GM19238 (cell line): ENCODE measurements at regions not wholly inside any gene's neighbourhood (a gene's known extent, or its start where the extent isn't known, plus 50 kb on each side); places are given as distances from the start of the nearest gene placed in this dataset.
"Not testable (repeated sequence)": the region's sequence is repeated elsewhere in the genome, so short reads cannot be mapped to it uniquely, and the experiment has no call there.

Source experiments
- DNase-seq: peaks from one replicate; pipeline ENCODE4 v3.0.0; 2011; ENCODE audit warnings: low spot score; ENCODE audit not compliant: insufficient read length

- DNase-seq = no peak
Measured at GRCh38 chr13:78087966-78088678, 169.5 kb upstream of the EDNRB start.

GRCh38 chr13:78085434-78086225, 167.0 kb upstream of the EDNRB start:
- DNase-seq = no peak

GRCh38 chr13:78084401-78084800, 165.8 kb upstream of the EDNRB start:
- no peak for DNase-seq

GRCh38 chr13:78078168-78078567, 159.5 kb upstream of the EDNRB start:
- DNase-seq = no peak

GRCh38 chr13:78067290-78067689, 148.7 kb upstream of the EDNRB start:
- DNase-seq = no peak

- no peak for DNase-seq
Measured at GRCh38 chr13:78065141-78065540, 146.5 kb upstream of the EDNRB start.

- no peak for DNase-seq
Measured at GRCh38 chr13:78061806-78062205, 143.2 kb upstream of the EDNRB start.

GRCh38 chr13:78060966-78061365, 142.3 kb upstream of the EDNRB start:
- DNase-seq = no peak

- DNase-seq = not testable (repeated sequence)
Measured at GRCh38 chr13:78056865-78057264, 138.2 kb upstream of the EDNRB start.

GRCh38 chr13:78054157-78054556, 135.5 kb upstream of the EDNRB start:
- DNase-seq = no peak

- DNase-seq = no peak
Measured at GRCh38 chr13:78047151-78047550, 128.5 kb upstream of the EDNRB start.

GRCh38 chr13:78046331-78046730, 127.7 kb upstream of the EDNRB start:
- DNase-seq = no peak

- DNase-seq = no peak
Measured at GRCh38 chr13:78045916-78046315, 127.3 kb upstream of the EDNRB start.

GRCh38 chr13:78041366-78041765, 122.7 kb upstream of the EDNRB start:
- DNase-seq = not testable (repeated sequence)

GRCh38 chr13:78040205-78040830, 121.7 kb upstream of the EDNRB start:
- DNase-seq = no peak

GRCh38 chr13:78036841-78037240, 118.2 kb upstream of the EDNRB start:
- no peak for DNase-seq

- DNase-seq = no peak
Measured at GRCh38 chr13:78035500-78035899, 116.9 kb upstream of the EDNRB start.

- DNase-seq = no peak
Measured at GRCh38 chr13:78033509-78033908, 114.9 kb upstream of the EDNRB start.

- no peak for DNase-seq
Measured at GRCh38 chr13:78032132-78032531, 113.5 kb upstream of the EDNRB start.

GRCh38 chr13:78030341-78030896, 111.8 kb upstream of the EDNRB start:
- no peak for DNase-seq

GRCh38 chr13:78029901-78030300, 111.3 kb upstream of the EDNRB start:
- no peak for DNase-seq

GRCh38 chr13:78028960-78029359, 110.3 kb upstream of the EDNRB start:
- no peak for DNase-seq
